Type B pancreatic cell (in vitro differentiated cells): ENCODE measurements at regions not wholly inside any gene's neighbourhood (a gene's known extent, or its start where the extent isn't known, plus 50 kb on each side); places are given as distances from the start of the nearest gene placed in this dataset.

Experiments
- DNase-seq: peaks from one replicate; pipeline ENCODE4 v3.0.0; 2021; ENCODE audit warnings: mixed read lengths; ENCODE audit not compliant: unreplicated experiment; ENCODE audit errors: extremely low spot score
- H3K27ac Mint-ChIP-seq: 2 replicates; pipeline ENCODE4 v1.8.0; 2021; ENCODE audit warnings: mild to moderate bottlenecking, mixed read lengths
- H3K27me3 Mint-ChIP-seq: 2 replicates; pipeline ENCODE4 v1.8.0; 2021; ENCODE audit warnings: mixed read lengths
- H3K36me3 Mint-ChIP-seq: 2 replicates; pipeline ENCODE4 v1.8.0; 2021; ENCODE audit warnings: mixed read lengths
- H3K4me1 Mint-ChIP-seq: one replicate; pipeline ENCODE4 v1.8.0; 2021; ENCODE audit warnings: mixed read lengths; ENCODE audit not compliant: unreplicated experiment
- H3K4me3 Mint-ChIP-seq: 2 replicates; pipeline ENCODE4 v1.8.0; 2021; ENCODE audit warnings: mild to moderate bottlenecking, mixed read lengths
- H3K9me3 Mint-ChIP-seq: 2 replicates; pipeline ENCODE4 v1.8.0; 2021; ENCODE audit warnings: mixed read lengths
- TF ChIP-seq, protein P1 (sequence below): fragments of 200-600 bp; sonication (generic); conservative IDR thresholded peaks from 2 replicates; pipeline ENCODE4 v1.5.0; 2021; ENCODE audit warnings: antibody characterized with exemption, mild to moderate bottlenecking

DNA sequence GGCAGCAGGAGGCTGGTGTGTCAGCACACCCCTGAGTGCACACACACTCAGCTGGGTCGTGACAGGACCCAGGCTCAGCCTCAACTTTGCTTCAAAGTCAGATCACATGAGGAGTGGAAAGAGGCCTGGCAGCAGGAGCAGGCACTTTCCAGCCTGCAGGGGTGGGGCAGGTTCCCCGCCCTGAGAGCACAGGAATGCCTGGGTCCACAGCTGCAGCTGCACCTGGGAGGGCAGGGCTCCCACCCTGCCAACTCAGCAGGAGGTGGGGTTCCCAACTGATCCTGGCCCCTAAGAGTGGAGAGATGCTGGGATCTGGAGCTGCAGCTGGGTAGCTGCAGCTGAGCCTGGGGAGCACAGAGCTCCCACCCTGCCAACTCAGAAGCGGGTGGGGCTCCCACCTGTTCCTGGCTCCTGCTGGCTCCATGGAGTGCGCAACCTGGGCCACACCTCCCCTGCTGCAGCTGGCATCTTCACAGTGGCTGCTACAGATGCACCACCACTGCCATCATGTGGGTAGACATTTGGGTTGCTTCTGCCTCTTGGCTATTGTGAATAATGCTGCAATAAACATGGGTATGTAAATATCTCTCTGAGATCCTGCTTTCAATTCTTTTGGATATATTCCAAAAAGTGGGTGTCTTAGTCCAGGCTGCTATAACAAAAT, 415.4 kb downstream of the TTLL7 start:
- Mint-ChIP-seq H3K27ac (no peak overlapping the region), H3K36me3 (peaks cover 3% of the 10 kb centered on the region), H3K4me1 (no peaks in the 10 kb centered on the region), H3K4me3 (no peak overlapping the region), H3K27me3 (no peaks in the 10 kb centered on the region), H3K9me3 (peaks cover 5% of the 10 kb centered on the region)
- TF ChIP-seq, protein P1, sequence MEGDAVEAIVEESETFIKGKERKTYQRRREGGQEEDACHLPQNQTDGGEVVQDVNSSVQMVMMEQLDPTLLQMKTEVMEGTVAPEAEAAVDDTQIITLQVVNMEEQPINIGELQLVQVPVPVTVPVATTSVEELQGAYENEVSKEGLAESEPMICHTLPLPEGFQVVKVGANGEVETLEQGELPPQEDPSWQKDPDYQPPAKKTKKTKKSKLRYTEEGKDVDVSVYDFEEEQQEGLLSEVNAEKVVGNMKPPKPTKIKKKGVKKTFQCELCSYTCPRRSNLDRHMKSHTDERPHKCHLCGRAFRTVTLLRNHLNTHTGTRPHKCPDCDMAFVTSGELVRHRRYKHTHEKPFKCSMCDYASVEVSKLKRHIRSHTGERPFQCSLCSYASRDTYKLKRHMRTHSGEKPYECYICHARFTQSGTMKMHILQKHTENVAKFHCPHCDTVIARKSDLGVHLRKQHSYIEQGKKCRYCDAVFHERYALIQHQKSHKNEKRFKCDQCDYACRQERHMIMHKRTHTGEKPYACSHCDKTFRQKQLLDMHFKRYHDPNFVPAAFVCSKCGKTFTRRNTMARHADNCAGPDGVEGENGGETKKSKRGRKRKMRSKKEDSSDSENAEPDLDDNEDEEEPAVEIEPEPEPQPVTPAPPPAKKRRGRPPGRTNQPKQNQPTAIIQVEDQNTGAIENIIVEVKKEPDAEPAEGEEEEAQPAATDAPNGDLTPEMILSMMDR = peak; percentile 31
- DNase-seq = no peak

DNA sequence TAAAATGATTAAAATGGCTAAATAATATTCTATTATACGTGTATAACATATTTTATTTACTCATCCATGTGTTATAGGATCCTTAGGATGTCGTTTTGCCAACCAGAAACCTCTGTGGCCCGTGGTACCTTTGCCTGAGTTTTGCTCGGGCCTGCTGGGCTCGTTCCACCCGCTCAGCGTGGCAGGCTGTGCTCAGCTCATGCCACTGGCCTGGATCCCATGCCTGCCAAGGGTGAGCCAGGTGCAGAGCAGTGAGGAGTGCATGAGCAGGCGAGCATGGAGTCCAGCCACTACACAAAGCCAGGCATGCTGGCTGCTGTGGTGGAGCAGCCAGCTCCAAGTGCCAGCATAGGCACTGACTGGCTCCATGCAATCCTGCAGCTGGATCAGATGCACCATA, 417.2 kb downstream of the TTLL7 start:
- DNase-seq = no peak
- peaks cover 3% of the 10 kb centered on the region for H3K36me3 Mint-ChIP-seq
- TF ChIP-seq, protein P1 = no peak
- H3K9me3 Mint-ChIP-seq = peaks cover 5% of the 10 kb centered on the region
- H3K4me1 Mint-ChIP-seq = no peaks in the 10 kb centered on the region
- H3K4me3 Mint-ChIP-seq = no peak overlapping the region
- H3K27me3 Mint-ChIP-seq = no peaks in the 10 kb centered on the region
- no peak overlapping the region for H3K27ac Mint-ChIP-seq

DNA sequence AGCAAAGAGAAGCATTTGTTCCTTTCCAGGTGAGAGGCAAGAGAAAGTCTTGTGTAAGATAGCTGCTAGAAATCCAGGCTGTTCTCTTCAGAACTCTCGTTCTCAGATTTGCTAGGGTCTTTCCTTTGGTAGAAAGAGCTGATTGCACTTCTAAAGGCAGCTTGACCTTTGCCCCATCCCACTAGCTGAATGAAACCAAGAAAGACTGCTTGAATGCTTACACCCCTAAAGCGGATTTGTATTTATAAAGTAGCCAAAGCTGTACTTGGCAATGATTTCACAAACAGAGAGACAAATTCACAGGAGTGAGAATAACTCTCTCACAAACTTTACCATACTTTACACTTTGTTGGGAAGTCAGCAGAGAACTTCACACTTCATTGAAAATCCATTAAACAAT, 424.1 kb downstream of the TTLL7 start:
- peaks cover 15% of the 10 kb centered on the region for H3K27me3 Mint-ChIP-seq
- no peaks in the 10 kb centered on the region for H3K36me3 Mint-ChIP-seq
- peaks cover 4% of the 10 kb centered on the region for H3K4me1 Mint-ChIP-seq
- H3K9me3 Mint-ChIP-seq = peaks cover 9% of the 10 kb centered on the region
- TF ChIP-seq, protein P1 = no peak
- no peak overlapping the region for H3K4me3 Mint-ChIP-seq
- no peak overlapping the region for H3K27ac Mint-ChIP-seq
- DNase-seq = no peak

DNA sequence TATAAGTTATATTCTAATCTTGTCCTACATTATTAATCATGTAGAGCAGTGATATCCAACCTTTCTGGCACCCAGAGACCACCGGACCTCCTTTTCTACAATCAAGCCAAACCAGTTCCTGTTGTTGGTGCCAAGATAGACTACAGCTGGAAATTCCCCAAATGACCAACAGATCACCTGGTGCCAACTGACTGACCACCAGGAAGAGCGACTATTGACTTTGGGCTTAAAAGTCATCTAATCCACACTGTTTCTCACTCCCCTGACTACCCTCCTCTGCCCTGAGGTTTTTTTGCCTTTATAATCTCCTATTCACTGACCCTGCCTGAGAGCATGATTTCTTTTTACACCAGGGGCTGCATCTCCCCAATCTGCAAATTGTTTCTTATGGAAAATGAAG, 425.2 kb downstream of the TTLL7 start:
- Mint-ChIP-seq H3K9me3 (peaks cover 9% of the 10 kb centered on the region), H3K4me3 (no peak overlapping the region), H3K27me3 (peaks cover 23% of the 10 kb centered on the region), H3K27ac (no peak overlapping the region), H3K36me3 (no peaks in the 10 kb centered on the region), H3K4me1 (peaks cover 4% of the 10 kb centered on the region)
- DNase-seq = no peak
- TF ChIP-seq, protein P1 = no peak

DNA sequence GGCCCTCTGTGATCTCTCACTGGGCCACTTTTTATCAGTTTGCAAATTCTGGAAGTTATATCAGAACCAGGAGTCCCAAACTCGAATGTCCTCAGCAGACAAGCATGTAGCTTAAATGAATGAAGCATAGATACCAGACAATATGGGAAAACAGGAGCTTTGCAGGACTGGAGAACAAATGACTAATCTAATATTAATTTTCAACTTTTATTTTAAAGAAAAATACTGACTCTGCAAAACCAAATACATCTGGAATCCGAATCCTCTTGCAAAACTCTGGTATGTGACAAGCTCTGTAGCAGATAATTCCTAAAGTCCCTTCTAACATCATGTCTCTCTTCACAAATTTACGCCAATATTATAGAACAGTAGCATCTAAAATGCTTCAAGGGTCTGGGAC, 427.4 kb downstream of the TTLL7 start:
- H3K27ac Mint-ChIP-seq = no peak overlapping the region
- H3K4me1 Mint-ChIP-seq = peaks cover 4% of the 10 kb centered on the region
- no peak overlapping the region for H3K4me3 Mint-ChIP-seq
- DNase-seq = no peak
- TF ChIP-seq, protein P1 = no peak
- H3K9me3 Mint-ChIP-seq = peaks cover 9% of the 10 kb centered on the region
- no peaks in the 10 kb centered on the region for H3K36me3 Mint-ChIP-seq
- peaks cover 29% of the 10 kb centered on the region for H3K27me3 Mint-ChIP-seq
